ENCODE measurements at regions not wholly inside any gene's neighbourhood (a gene's known extent, or its start where the extent isn't known, plus 50 kb on each side); places are given as distances from the start of the nearest gene placed in this dataset.
"Not testable (repeated sequence)": the region's sequence is repeated elsewhere in the genome, so short reads cannot be mapped to it uniquely, and the experiment has no call there.

GRCh38 chr5:66291771-66292170 lies 147.7 kb downstream of the SREK1 start:
- intact Hi-C loops (cut with micrococcal nuclease), result no loop called here
- Histone ChIP-seq H2AFZ (ENCODE audit: low read depth, low read length, poor library complexity, severe bottlenecking) (no peak overlapping the region), H3K4me1 (ENCODE audit: control insufficient read depth in 1 of 2, insufficient read depth in 2 of 2, low read length in 2 of 2) (no peaks in the 10 kb centered on the region), H3K27ac (ENCODE audit: low read depth, low read length) (no peak overlapping the region), H4K20me1 (ENCODE audit: insufficient read depth) (no peaks in the 10 kb centered on the region), H3K27me3 (ENCODE audit: insufficient read depth, low read length) (peaks cover 13% of the 10 kb centered on the region; the same call in 1 of the 2 replicates), H3K79me2 (ENCODE audit: insufficient read depth, low read length) (no peaks in the 10 kb centered on the region), H3K9me3 (ENCODE audit: control insufficient read depth in 1 of 2, insufficient read depth in 1 of 2, low read depth in 1 of 2, low read length in 2 of 2) (no peaks in the 10 kb centered on the region), H3K9ac (ENCODE audit: low read length) (no peak overlapping the region), H3K4me2 (ENCODE audit: low read length) (no peak overlapping the region), H3K9me2 (ENCODE audit: insufficient read depth) (no peaks in the 10 kb centered on the region; the same call in 1 of the 2 replicates), H3K36me3 (ENCODE audit: control insufficient read depth in 1 of 2, insufficient read depth in 2 of 2, low read length in 2 of 2) (no peaks in the 10 kb centered on the region), H3K4me3 (replicated peaks in 1 of 2; ENCODE audit: low read depth in 1 of 2, low read length in 2 of 2) (no peak overlapping the region)
- POLR2A ChIA-PET, result no interaction called here
- CTCF ChIA-PET, result no interaction called here
- RAD21 ChIA-PET (ENCODE audit: low non-redundant PET in 1 of 2, low total read pairs in 2 of 2, uncharacterized antibody in 2 of 2, unreplicated experiment in 2 of 2), result no interaction called here
- no peak for ATAC-seq
- TF ChIP-seq ZNF274 (IDR thresholded peaks at IDR 0.05; ENCODE audit: low read depth, low read length) (no peak), EZH2 (IDR thresholded peaks at IDR 0.05) (no peak), EGR1 (IDR thresholded peaks at IDR 0.05; ENCODE audit: low read depth) (no peak), RAD21 (IDR thresholded peaks at IDR 0.05; ENCODE audit: low read depth) (no peak), TCF7L2 (IDR thresholded peaks at IDR 0.05; ENCODE audit: borderline replicate concordance, extremely low read depth, insufficient read depth, insufficient read length) (no peak), CTCF (IDR thresholded peaks at IDR 0.05 in 2 of 3, conservative IDR thresholded peaks at IDR 0.05 in 1 of 3; ENCODE audit: borderline replicate concordance in 1 of 3, insufficient read depth in 1 of 3, low read depth in 2 of 3, low read length in 2 of 3) (no peak), ZFX (IDR thresholded peaks at IDR 0.05) (no peak), ATF3 (IDR thresholded peaks at IDR 0.05) (no peak), POLR2A (IDR thresholded peaks at IDR 0.05; ENCODE audit: borderline replicate concordance, extremely low read depth, insufficient read depth, insufficient read length) (no peak), JUND (IDR thresholded peaks at IDR 0.05) (no peak), YY1 (IDR thresholded peaks at IDR 0.05; ENCODE audit: extremely low read depth, insufficient replicate concordance, low read depth, low read length) (no peak), CEBPB (IDR thresholded peaks at IDR 0.05; ENCODE audit: low read depth) (no peak), ELF1 (IDR thresholded peaks at IDR 0.05; ENCODE audit: borderline replicate concordance, low read depth) (no peak), SRF (IDR thresholded peaks at IDR 0.05; ENCODE audit: low read depth) (no peak), POLR2AphosphoS5 (IDR thresholded peaks at IDR 0.05; ENCODE audit: low read depth, low read length) (no peak)
- DNase-seq (ENCODE audit: low read depth, low spot score), result no peak
- BruUV-seq (replicated peaks), result no TSS peak

- RAD21 ChIA-PET (ENCODE audit: low non-redundant PET in 1 of 2, low total read pairs in 2 of 2, uncharacterized antibody in 2 of 2, unreplicated experiment in 2 of 2); H4K20me1 ChIP-seq (ENCODE audit: insufficient read depth); ATAC-seq; H3K36me3 ChIP-seq (ENCODE audit: control insufficient read depth in 1 of 2, insufficient read depth in 2 of 2, low read length in 2 of 2); POLR2A ChIA-PET; BruUV-seq (replicated peaks); intact Hi-C loops (cut with micrococcal nuclease); H3K4me2 ChIP-seq (ENCODE audit: low read length); H3K27ac ChIP-seq (ENCODE audit: low read depth, low read length); CTCF ChIA-PET; H3K4me3 ChIP-seq (replicated peaks in 1 of 2; ENCODE audit: low read depth in 1 of 2, low read length in 2 of 2); H3K79me2 ChIP-seq (ENCODE audit: insufficient read depth, low read length); H3K9me2 ChIP-seq (ENCODE audit: insufficient read depth); DNase-seq (ENCODE audit: low read depth, low spot score); H2AFZ ChIP-seq (ENCODE audit: low read depth, low read length, poor library complexity, severe bottlenecking); H3K9ac ChIP-seq (ENCODE audit: low read length); H3K4me1 ChIP-seq (ENCODE audit: control insufficient read depth in 1 of 2, insufficient read depth in 2 of 2, low read length in 2 of 2); H3K9me3 ChIP-seq (ENCODE audit: control insufficient read depth in 1 of 2, insufficient read depth in 1 of 2, low read depth in 1 of 2, low read length in 2 of 2): not testable (repeated sequence)
- H3K27me3 ChIP-seq (ENCODE audit: insufficient read depth, low read length), result peaks cover 13% of the 10 kb centered on the region; the same call in 1 of the 2 replicates
These were observed 149.8 kb downstream of the SREK1 start for GRCh38 chr5:66293851-66294250.
